Tibial nerve (tissue), 3 donors: ENCODE measurements at regions not wholly inside any gene's neighbourhood (a gene's known extent, or its start where the extent isn't known, plus 50 kb on each side); places are given as distances from the start of the nearest gene placed in this dataset.

Experiments used
- POLR2A ChIP-seq, 2 donors: fragments of 450-650 bp; IDR thresholded peaks; one replicate each; pipeline ENCODE4 v1.6.1; 2017; ENCODE audit warnings: antibody characterized with exemption in 2 of 2, mild to moderate bottlenecking in 2 of 2, moderate library complexity in 2 of 2
- TF ChIP-seq, protein P1 (sequence below), 5 experiments: fragments of 200-600 bp in 3 of 5; fragments of 450-650 bp in 2 of 5; sonication (generic) in 3 of 5; IDR thresholded peaks; one replicate each; pipeline ENCODE4 v1.5.1; 2016 to 2019; ENCODE audit warnings: antibody characterized with exemption in 5 of 5, mild to moderate bottlenecking in 3 of 5, moderate library complexity in 2 of 5

DNA sequence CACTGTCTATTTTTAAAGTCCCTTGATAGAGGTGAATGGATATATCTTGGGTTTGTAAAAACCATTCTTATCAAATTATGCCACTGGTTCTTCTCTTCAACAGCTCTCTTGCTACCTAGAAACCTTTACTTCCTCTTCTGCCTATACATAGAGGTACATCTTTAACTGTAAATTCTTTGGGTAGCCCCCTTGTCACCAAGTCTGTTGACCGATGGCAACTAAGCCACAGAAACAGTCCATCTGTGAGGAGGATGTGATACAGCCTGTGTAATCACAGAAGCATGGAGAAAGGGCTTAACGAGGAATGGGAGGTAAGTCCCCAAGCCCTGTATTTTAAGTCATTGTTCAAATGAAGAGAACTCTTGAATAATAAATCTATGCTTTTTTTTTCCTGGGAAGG is 246.5 kb upstream of the MDFIC2 start:
- no peak for TF ChIP-seq POLR2A (IDR thresholded peaks at IDR 0.05)
- TF ChIP-seq, protein P1, sequence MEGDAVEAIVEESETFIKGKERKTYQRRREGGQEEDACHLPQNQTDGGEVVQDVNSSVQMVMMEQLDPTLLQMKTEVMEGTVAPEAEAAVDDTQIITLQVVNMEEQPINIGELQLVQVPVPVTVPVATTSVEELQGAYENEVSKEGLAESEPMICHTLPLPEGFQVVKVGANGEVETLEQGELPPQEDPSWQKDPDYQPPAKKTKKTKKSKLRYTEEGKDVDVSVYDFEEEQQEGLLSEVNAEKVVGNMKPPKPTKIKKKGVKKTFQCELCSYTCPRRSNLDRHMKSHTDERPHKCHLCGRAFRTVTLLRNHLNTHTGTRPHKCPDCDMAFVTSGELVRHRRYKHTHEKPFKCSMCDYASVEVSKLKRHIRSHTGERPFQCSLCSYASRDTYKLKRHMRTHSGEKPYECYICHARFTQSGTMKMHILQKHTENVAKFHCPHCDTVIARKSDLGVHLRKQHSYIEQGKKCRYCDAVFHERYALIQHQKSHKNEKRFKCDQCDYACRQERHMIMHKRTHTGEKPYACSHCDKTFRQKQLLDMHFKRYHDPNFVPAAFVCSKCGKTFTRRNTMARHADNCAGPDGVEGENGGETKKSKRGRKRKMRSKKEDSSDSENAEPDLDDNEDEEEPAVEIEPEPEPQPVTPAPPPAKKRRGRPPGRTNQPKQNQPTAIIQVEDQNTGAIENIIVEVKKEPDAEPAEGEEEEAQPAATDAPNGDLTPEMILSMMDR (IDR thresholded peaks at IDR 0.05): no peak
